Stimulated activated CD8-positive, alpha-beta memory T cell treated with anti-CD3 and anti-CD28 coated beads, Interleukin-15, amount 100 ng/mL, for 24 hours (primary cell): ENCODE measurements at regions not wholly inside any gene's neighbourhood (a gene's known extent, or its start where the extent isn't known, plus 50 kb on each side); places are given as distances from the start of the nearest gene placed in this dataset.

Experiments
- DNase-seq: peaks from one replicate; pipeline ENCODE4 v3.0.0-alpha.2; 2020; ENCODE audit warnings: low read depth

- no peak for DNase-seq
Observed at GRCh38 chr2:120898961-120899750, 163.5 kb downstream of the GLI2 start.

GRCh38 chr2:120899771-120900170 lies 164.1 kb downstream of the GLI2 start:
- DNase-seq, result no peak

GRCh38 chr2:120901201-120901600 lies 165.5 kb downstream of the GLI2 start:
- DNase-seq, result no peak

GRCh38 chr2:120902592-120902991 lies 166.9 kb downstream of the GLI2 start:
- no peak for DNase-seq

GRCh38 chr2:120904379-120904778 lies 168.7 kb downstream of the GLI2 start:
- DNase-seq, result no peak

GRCh38 chr2:120904830-120905234 lies 169.2 kb downstream of the GLI2 start:
- no peak for DNase-seq

- DNase-seq, result no peak
Observed at GRCh38 chr2:120905298-120905697, 169.6 kb downstream of the GLI2 start.

GRCh38 chr2:120905824-120906571 lies 170.3 kb downstream of the GLI2 start:
- DNase-seq, result no peak

GRCh38 chr2:120906914-120907313 lies 171.2 kb downstream of the GLI2 start:
- DNase-seq, result no peak

GRCh38 chr2:120907822-120908221 lies 172.2 kb downstream of the GLI2 start:
- no peak for DNase-seq

GRCh38 chr2:120908314-120908975 lies 172.8 kb downstream of the GLI2 start:
- DNase-seq, result no peak

- DNase-seq, result no peak
Observed at GRCh38 chr2:120909102-120909501, 173.4 kb downstream of the GLI2 start.

- no peak for DNase-seq
Observed at GRCh38 chr2:120910164-120910563, 174.5 kb downstream of the GLI2 start.

GRCh38 chr2:120910956-120911951 lies 175.6 kb downstream of the GLI2 start:
- DNase-seq, result no peak

GRCh38 chr2:120912101-120912985 lies 176.7 kb downstream of the GLI2 start:
- DNase-seq, result no peak

- DNase-seq, result no peak
Observed at GRCh38 chr2:120913972-120914838, 178.5 kb downstream of the GLI2 start.

GRCh38 chr2:120914839-120915521 lies 179.3 kb downstream of the GLI2 start:
- DNase-seq, result no peak

- no peak for DNase-seq
Observed at GRCh38 chr2:120915670-120916069, 180.0 kb downstream of the GLI2 start.

GRCh38 chr2:120916446-120916845 lies 180.8 kb downstream of the GLI2 start:
- no peak for DNase-seq
